K562 (cell line): ENCODE measurements at regions not wholly inside any gene's neighbourhood (a gene's known extent, or its start where the extent isn't known, plus 50 kb on each side); places are given as distances from the start of the nearest gene placed in this dataset.

Experiments used
- ATAC-seq: fragments of 200-7000 bp; cut with Tn5 transposase; 3 replicates; pipeline ENCODE4 v1.9.1; 2020; ENCODE audit warnings: moderate library complexity
- BruUV-seq: library from RNA; stranded (reverse); fragments of 400-500 nt; replicated peaks from 2 replicates; lab custom pipeline; 2021; lab: Mats Ljungman, UMichigan
- CTCF ChIA-PET: fragments of 300-600 bp; formaldehyde crosslinking; extraction: SDS; loops from one replicate; lab custom pipeline; 2021; ENCODE audit warnings: low intra/inter-chr PET ratio; lab: Yijun Ruan, JAX
- POLR2A ChIA-PET: fragments of 300-600, 350-650 bp; sonication (Branson Sonifier 250); formaldehyde crosslinking; extraction: SDS; loops from one replicate; lab custom pipeline; 2021; ENCODE audit warnings: antibody characterized with exemption, inconsistent platforms; lab: Yijun Ruan, JAX
- DNase-seq, 4 experiments: peaks; one replicate each; pipeline versions ENCODE4 v3.0.0 to v3.0.0-alpha.2; 2011 to 2018; ENCODE audit warnings: low spot score in 3 of 4, mixed read lengths in 3 of 4; ENCODE audit errors: extremely low read depth in 1 of 4
- FAIRE-seq: peaks from 2 replicates; lab custom pipeline; 2011; peaks lifted over from hg19 to GRCh38; lab: Jason Lieb, UNC
- H2AFZ ChIP-seq: 2 replicates; pipeline ENCODE4 v1.6.0; 2011; ENCODE audit warnings: low read depth, low read length, control low read depth, inconsistent platforms
- H3K27ac ChIP-seq: fragments of 200-600 bp; 3 replicates; pipeline ENCODE4 v1.8.0; 2011; ENCODE audit warnings: low read depth, mild to moderate bottlenecking, control low read depth, inconsistent platforms, low read length, moderate library complexity, mixed read lengths; ENCODE audit errors: extremely low read depth
- H3K27me3 ChIP-seq, 2 experiments: fragments of 300-600 bp in 1 of 2; 2 replicates in 1 of 2; 3 replicates in 1 of 2; pipeline versions ENCODE4 v1.6.0 to v1.8.0; 2011; ENCODE audit warnings: inconsistent platforms in 2 of 2, low read length in 2 of 2, mild to moderate bottlenecking in 1 of 2, mixed read lengths in 1 of 2, moderate library complexity in 1 of 2; ENCODE audit not compliant: control insufficient read depth in 2 of 2, insufficient read depth in 2 of 2
- H3K36me3 ChIP-seq: fragments of 300-600 bp; 3 replicates; pipeline ENCODE4 v1.8.0; 2011; ENCODE audit warnings: mild to moderate bottlenecking, low read length, inconsistent platforms; ENCODE audit not compliant: control insufficient read depth, insufficient read depth
- H3K4me1 ChIP-seq, 2 experiments: fragments of 200-600 bp in 1 of 2; replicated peaks in 1 of 2; 2 replicates in 1 of 2; 3 replicates in 1 of 2; pipeline versions ENCODE4 v1.5.1 to v1.8.0; 2011; ENCODE audit warnings: inconsistent platforms in 2 of 2, low read length in 2 of 2, mild to moderate bottlenecking in 1 of 2, mixed read lengths in 1 of 2, moderate library complexity in 1 of 2; ENCODE audit not compliant: control insufficient read depth in 2 of 2, insufficient read depth in 2 of 2
- H3K4me2 ChIP-seq: 2 replicates; pipeline ENCODE4 v1.6.1; 2011; ENCODE audit warnings: low read length, control low read depth, inconsistent platforms, mixed read lengths; ENCODE audit not compliant: insufficient read depth
- H3K4me3 ChIP-seq: fragments of 200-600 bp; sonication (generic), shearing (Covaris generic); 2 replicates; pipeline ENCODE4 v1.5.1; 2016; ENCODE audit warnings: control low read depth, inconsistent platforms
- H3K79me2 ChIP-seq: fragments of 200-600 bp; 3 replicates; pipeline ENCODE4 v1.8.0; 2011; ENCODE audit warnings: low read length, inconsistent platforms; ENCODE audit not compliant: control insufficient read depth, insufficient read depth
- H3K9ac ChIP-seq, 2 experiments: 2 replicates each; pipeline versions ENCODE4 v1.6.0 to v1.6.1; 2011; ENCODE audit warnings: low read depth in 2 of 2, low read length in 2 of 2, control low read depth in 1 of 2, inconsistent platforms in 1 of 2, mild to moderate bottlenecking in 1 of 2, mixed read lengths in 1 of 2; ENCODE audit not compliant: insufficient read depth in 1 of 2
- H3K9me1 ChIP-seq: one replicate; pipeline ENCODE4 v1.6.0; 2011; ENCODE audit warnings: inconsistent platforms, mild to moderate bottlenecking, low read length, moderate library complexity; ENCODE audit not compliant: control insufficient read depth, insufficient read depth
- H3K9me3 ChIP-seq: replicated peaks from 2 replicates; pipeline ENCODE4 v1.5.1; 2011; ENCODE audit warnings: low read depth, low read length, inconsistent platforms; ENCODE audit not compliant: control insufficient read depth, insufficient read depth
- H4K20me1 ChIP-seq: replicated peaks from 2 replicates; pipeline ENCODE4 v1.6.1; 2011; ENCODE audit warnings: low read length, inconsistent platforms, mixed read lengths; ENCODE audit not compliant: control insufficient read depth, insufficient read depth
- BCL6 ChIP-seq: fragments of 250-450 bp; sonication (Bioruptor Pico); IDR thresholded peaks from 2 replicates; pipeline ENCODE4 v1.4.0; 2020
- HDAC2 ChIP-seq: fragments of 450-650 bp; IDR thresholded peaks from 2 replicates; pipeline ENCODE4 v1.6.1; 2016; ENCODE audit warnings: mild to moderate bottlenecking
- HES1 ChIP-seq: fragments of 450-650 bp; IDR thresholded peaks from 2 replicates; pipeline ENCODE4 v1.6.1; 2016; ENCODE audit warnings: low read depth, mild to moderate bottlenecking, moderate library complexity
- HNRNPL ChIP-seq: fragments of 200-400 bp; formaldehyde crosslinking; IDR thresholded peaks from 2 replicates; pipeline ENCODE4 v1.6.1; 2017; ENCODE audit warnings: low read depth, mild to moderate bottlenecking, low read length
- ILF3 ChIP-seq: fragments of 450-650 bp; IDR thresholded peaks from 2 replicates; pipeline ENCODE4 v1.6.1; 2018; ENCODE audit warnings: antibody characterized with exemption, mild to moderate bottlenecking, moderate library complexity, borderline replicate concordance
- IRF1 ChIP-seq: sonication (generic); formaldehyde crosslinking; IDR thresholded peaks from 2 replicates; pipeline ENCODE4 v1.8.0; 2022; ENCODE audit warnings: missing genetic modification reagents, mild to moderate bottlenecking, borderline replicate concordance
- IRF2 ChIP-seq: sonication (generic); formaldehyde crosslinking; IDR thresholded peaks from 2 replicates; pipeline ENCODE4 v1.8.1; 2022; ENCODE audit warnings: mild to moderate bottlenecking, missing genetic modification reagents
- NCOA1 ChIP-seq: fragments of 450-650 bp; IDR thresholded peaks from 2 replicates; pipeline ENCODE4 v1.6.1; 2016; ENCODE audit warnings: low read depth
- PHF21A ChIP-seq: fragments of 450-650 bp; IDR thresholded peaks from 2 replicates; pipeline ENCODE4 v1.6.1; 2017; ENCODE audit warnings: low read depth, borderline replicate concordance
- RAD21 ChIP-seq, 2 experiments: fragments of 250-450 bp in 1 of 2; fragments of 450-650 bp in 1 of 2; sonication (Bioruptor Pico) in 1 of 2; formaldehyde crosslinking in 1 of 2; IDR thresholded peaks in 1 of 2; conservative IDR thresholded peaks in 1 of 2; 2 replicates each; pipeline versions ENCODE4 v1.4.0 to v1.8.0; 2020 to 2022; ENCODE audit warnings: mild to moderate bottlenecking in 2 of 2, moderate library complexity in 1 of 2
- SAP30 ChIP-seq: fragments of 200-600 bp; sonication (generic); IDR thresholded peaks from 2 replicates; pipeline ENCODE4 v1.6.1; 2012; ENCODE audit warnings: borderline replicate concordance, low read depth, mild to moderate bottlenecking, moderate library complexity, low read length, control low read depth, inconsistent platforms; ENCODE audit not compliant: insufficient read depth, poor library complexity, severe bottlenecking
- SUPT5H ChIP-seq: fragments of 450-650 bp; IDR thresholded peaks from 2 replicates; pipeline ENCODE4 v1.6.1; 2016
- XRCC5 ChIP-seq: fragments of 200-400 bp; formaldehyde crosslinking; IDR thresholded peaks from 2 replicates; pipeline ENCODE4 v1.6.1; 2017; ENCODE audit warnings: low read depth, mild to moderate bottlenecking, low read length
- YBX1 ChIP-seq: fragments of 450-650 bp; IDR thresholded peaks from 2 replicates; pipeline ENCODE4 v1.7.1; 2016; ENCODE audit warnings: mild to moderate bottlenecking
- ZFP30 ChIP-seq: fragments of 250-450 bp; sonication (Bioruptor Pico); IDR thresholded peaks from 2 replicates; pipeline ENCODE4 v1.8.0; 2022; ENCODE audit warnings: moderate library complexity, mild to moderate bottlenecking, inconsistent platforms, borderline replicate concordance
- ZNF449 ChIP-seq: fragments of 250-450 bp; sonication (Bioruptor Pico); IDR thresholded peaks from 2 replicates; pipeline ENCODE4 v1.8.0; 2022; ENCODE audit warnings: moderate library complexity, mild to moderate bottlenecking, inconsistent platforms
- ZNF586 ChIP-seq: fragments of 450-650 bp; formaldehyde crosslinking; conservative IDR thresholded peaks from 2 replicates; pipeline ENCODE4 v1.4.0; 2020; ENCODE audit warnings: mild to moderate bottlenecking, moderate library complexity
- ZNF639 ChIP-seq, 2 experiments: fragments of 200-800 bp in 1 of 2; sonication (Bioruptor generic) in 1 of 2; sonication (generic) in 1 of 2; formaldehyde crosslinking in 1 of 2; IDR thresholded peaks in 1 of 2; conservative IDR thresholded peaks in 1 of 2; 2 replicates each; pipeline versions ENCODE4 v1.5.0 to v1.6.1; 2016 to 2020; ENCODE audit warnings: missing compliant biosample characterization in 1 of 2, missing genetic modification characterization in 1 of 2, missing genetic modification reagents in 1 of 2
- WGBS: fragments of 100-300 bp; shearing (Covaris generic); methylation state at CpG from one replicate; pipeline ENCODE4 v1.1.6; 2016; ENCODE audit warnings: low coverage, mixed read lengths; ENCODE audit not compliant: insufficient coverage; ENCODE audit errors: missing lambda C conversion rate; 5-methylcytosine and 5-hydroxymethylcytosine counted together
- in situ Hi-C: fragments of 300-500 bp; cut with MboI; formaldehyde crosslinking; loops from 4 replicates; pipeline ENCODE4 v1.15.0; 2018; ENCODE audit warnings: inconsistent platforms, mixed read lengths
- intact Hi-C: fragments of 100-400 bp; cut with micrococcal nuclease; formaldehyde crosslinking; loops from 2 replicates; pipeline ENCODE4 v1.14.2; 2022

- no peak for TF ChIP-seq HES1
- no peak for TF ChIP-seq ILF3
- TF ChIP-seq IRF2: no peak
- no peak for TF ChIP-seq SUPT5H
- TF ChIP-seq YBX1: no peak
- TF ChIP-seq XRCC5: no peak
- no peak for TF ChIP-seq SAP30
- TF ChIP-seq BCL6 (CRISPR knock-in tag): no peak
- no peak for TF ChIP-seq PHF21A
Measured at GRCh38 chr5:158308429-158309025, 449.6 kb upstream of the CLINT1 start (continued).

- no peak overlapping the region for H3K4me3 ChIP-seq
- H4K20me1 ChIP-seq: no peaks in the 10 kb centered on the region
- no peak for FAIRE-seq
- 0% methylated on average over 1 of the region's 1 CpG for WGBS
- ATAC-seq: no peak
- POLR2A ChIA-PET: no interaction called here
- no peak overlapping the region for H3K4me2 ChIP-seq
- in situ Hi-C loops: no loop called here
- H3K9me1 ChIP-seq: no peaks in the 10 kb centered on the region
- no peaks in the 10 kb centered on the region for H3K4me1 ChIP-seq
- CTCF ChIA-PET: no interaction called here
- no peak overlapping the region for H2AFZ ChIP-seq
- intact Hi-C loops: no loop called here
- H3K36me3 ChIP-seq: no peaks in the 10 kb centered on the region
- H3K9ac ChIP-seq: no peak overlapping the region
- no peak overlapping the region for H3K27ac ChIP-seq
- H3K27me3 ChIP-seq: no peaks in the 10 kb centered on the region
- DNase-seq: no peak
- H3K79me2 ChIP-seq: no peaks in the 10 kb centered on the region
- no peaks in the 10 kb centered on the region for H3K9me3 ChIP-seq
- BruUV-seq: no TSS peak
- no peak for TF ChIP-seq HDAC2
- no peak for TF ChIP-seq ZNF449 (CRISPR knock-in tag)
- no peak for TF ChIP-seq ZNF586
- no peak for TF ChIP-seq ZNF639 (CRISPR knock-in tag; conservative IDR thresholded peaks at IDR 0.05 in 1 of 2, IDR thresholded peaks at IDR 0.05 in 1 of 2)
- TF ChIP-seq RAD21 (CRISPR knock-in tag; conservative IDR thresholded peaks at IDR 0.05 in 1 of 2, IDR thresholded peaks at IDR 0.05 in 1 of 2): no peak
- TF ChIP-seq NCOA1: no peak
- TF ChIP-seq HNRNPL: no peak
- TF ChIP-seq IRF1 (CRISPR knock-in tag): no peak
- TF ChIP-seq ZFP30 (CRISPR knock-in tag): no peak
Measured at GRCh38 chr5:158305861-158306260, 446.9 kb upstream of the CLINT1 start.
